LNCaP clone FGC (cell line): ENCODE measurements at regions not wholly inside any gene's neighbourhood (a gene's known extent, or its start where the extent isn't known, plus 50 kb on each side); places are given as distances from the start of the nearest gene placed in this dataset.

Experiments
- DNase-seq: peaks from one replicate; pipeline ENCODE4 v3.0.0-alpha.2; 2011; ENCODE audit warnings: low read depth
- H3K4me3 ChIP-seq: 2 replicates; pipeline ENCODE4 v1.5.1; 2011; ENCODE audit warnings: mild to moderate bottlenecking, low read depth, low read length, control low read depth
- TF ChIP-seq, protein P1 (sequence below): IDR thresholded peaks from 2 replicates; pipeline ENCODE4 v1.5.1; 2012; ENCODE audit warnings: mild to moderate bottlenecking; ENCODE audit not compliant: control insufficient read depth, insufficient read depth; ENCODE audit errors: extremely low read depth

- no peak for DNase-seq
- H3K4me3 ChIP-seq, result no peak overlapping the region
- TF ChIP-seq, protein P1, sequence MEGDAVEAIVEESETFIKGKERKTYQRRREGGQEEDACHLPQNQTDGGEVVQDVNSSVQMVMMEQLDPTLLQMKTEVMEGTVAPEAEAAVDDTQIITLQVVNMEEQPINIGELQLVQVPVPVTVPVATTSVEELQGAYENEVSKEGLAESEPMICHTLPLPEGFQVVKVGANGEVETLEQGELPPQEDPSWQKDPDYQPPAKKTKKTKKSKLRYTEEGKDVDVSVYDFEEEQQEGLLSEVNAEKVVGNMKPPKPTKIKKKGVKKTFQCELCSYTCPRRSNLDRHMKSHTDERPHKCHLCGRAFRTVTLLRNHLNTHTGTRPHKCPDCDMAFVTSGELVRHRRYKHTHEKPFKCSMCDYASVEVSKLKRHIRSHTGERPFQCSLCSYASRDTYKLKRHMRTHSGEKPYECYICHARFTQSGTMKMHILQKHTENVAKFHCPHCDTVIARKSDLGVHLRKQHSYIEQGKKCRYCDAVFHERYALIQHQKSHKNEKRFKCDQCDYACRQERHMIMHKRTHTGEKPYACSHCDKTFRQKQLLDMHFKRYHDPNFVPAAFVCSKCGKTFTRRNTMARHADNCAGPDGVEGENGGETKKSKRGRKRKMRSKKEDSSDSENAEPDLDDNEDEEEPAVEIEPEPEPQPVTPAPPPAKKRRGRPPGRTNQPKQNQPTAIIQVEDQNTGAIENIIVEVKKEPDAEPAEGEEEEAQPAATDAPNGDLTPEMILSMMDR, result no peak
Observed at GRCh38 chr1:90798883-90799282, 81.8 kb upstream of the BARHL2 start.

- DNase-seq, result no peak
- TF ChIP-seq, protein P1, result no peak
- no peak overlapping the region for H3K4me3 ChIP-seq
Observed at GRCh38 chr1:90798344-90798743, 81.2 kb upstream of the BARHL2 start.

- no peak overlapping the region for H3K4me3 ChIP-seq
- DNase-seq, result no peak
- TF ChIP-seq, protein P1, result no peak
Observed at GRCh38 chr1:90795431-90795830, 78.3 kb upstream of the BARHL2 start.

GRCh38 chr1:90786709-90787108, 69.6 kb upstream of the BARHL2 start:
- no peak overlapping the region for H3K4me3 ChIP-seq
- DNase-seq, result no peak
- TF ChIP-seq, protein P1, result no peak

GRCh38 chr1:90784186-90784847, 67.2 kb upstream of the BARHL2 start:
- H3K4me3 ChIP-seq, result no peak overlapping the region
- TF ChIP-seq, protein P1, result no peak
- no peak for DNase-seq

GRCh38 chr1:90783181-90783580, 66.1 kb upstream of the BARHL2 start:
- H3K4me3 ChIP-seq, result no peak overlapping the region
- DNase-seq, result no peak
- TF ChIP-seq, protein P1, result no peak

DNA sequence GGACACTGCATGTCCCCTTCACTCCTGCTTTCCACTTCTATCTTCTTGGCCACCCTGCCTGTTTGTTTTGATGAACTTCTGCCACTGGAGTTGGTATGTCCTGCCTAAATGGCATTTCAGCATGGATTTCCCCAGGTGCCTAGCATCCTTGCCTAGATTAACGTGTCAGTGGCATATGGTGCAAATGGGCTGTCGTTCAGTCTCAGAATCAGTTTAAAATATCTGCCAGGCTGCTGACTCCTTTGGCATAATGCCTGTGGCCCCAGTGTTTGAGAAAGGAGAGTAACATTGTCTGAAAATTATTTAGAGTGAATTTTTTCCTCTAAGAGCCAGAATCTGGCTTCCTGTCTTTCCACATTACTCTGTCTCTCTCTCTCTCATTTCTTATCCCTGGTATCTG, 64.9 kb upstream of the BARHL2 start:
- TF ChIP-seq, protein P1, result no peak
- H3K4me3 ChIP-seq, result no peak overlapping the region
- no peak for DNase-seq
